ENCODE measurements at regions not wholly inside any gene's neighbourhood (a gene's known extent, or its start where the extent isn't known, plus 50 kb on each side); places are given as distances from the start of the nearest gene placed in this dataset.

- DNase-seq (ENCODE audit: low spot score in 2 of 2) = no peak
- H3K27me3 ChIP-seq (ENCODE audit: low read depth) = no peaks in the 10 kb centered on the region
- 0 out of 2 replicates have a peak, but pooled peaks cover 3% of the 10 kb centered on the region for H3K4me1 ChIP-seq
- no peaks in the 10 kb centered on the region for H3K36me3 ChIP-seq (replicated peaks)
- no peak overlapping the region for H3K4me3 ChIP-seq
- in situ Hi-C loops (cut with MboI; ENCODE audit: low sequenced_read_pairs) = no loop called here
- H3K9me3 ChIP-seq = no peaks in the 10 kb centered on the region
Observed at GRCh38 chr2:164052006-164052405, 316.2 kb upstream of the FIGN start.

DNA sequence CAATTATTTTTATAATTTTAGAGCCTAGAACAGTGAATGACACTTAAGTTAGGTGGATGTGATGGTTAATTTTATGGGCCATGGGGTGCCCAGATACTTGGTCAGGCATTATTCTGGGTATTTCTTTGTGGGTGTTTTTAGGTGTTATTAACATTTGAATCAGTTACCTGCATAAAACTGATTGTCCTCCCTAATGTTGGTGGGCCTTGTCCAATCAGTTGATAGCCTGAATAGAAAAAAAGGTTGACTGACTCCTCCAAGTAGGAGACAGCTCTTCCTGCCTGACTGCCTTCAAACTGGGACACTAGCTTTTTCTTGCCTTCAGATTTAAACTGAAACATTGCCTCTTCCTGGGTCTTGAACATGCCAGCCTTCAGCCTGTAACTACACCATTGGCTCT lies 312.9 kb upstream of the FIGN start:
- no peaks in the 10 kb centered on the region for H3K9me3 ChIP-seq
- no peaks in the 10 kb centered on the region for H3K36me3 ChIP-seq (replicated peaks)
- in situ Hi-C loops (cut with MboI; ENCODE audit: low sequenced_read_pairs) = no loop called here
- no peak for DNase-seq (ENCODE audit: low spot score in 2 of 2)
- H3K27me3 ChIP-seq (ENCODE audit: low read depth) = no peaks in the 10 kb centered on the region
- H3K4me1 ChIP-seq = no peaks in the 10 kb centered on the region
- no peak overlapping the region for H3K4me3 ChIP-seq

- in situ Hi-C loops (cut with MboI; ENCODE audit: low sequenced_read_pairs) = no loop called here
- H3K4me3 ChIP-seq = no peak overlapping the region
- DNase-seq (ENCODE audit: low spot score in 2 of 2) = no peak
- H3K9me3 ChIP-seq = no peaks in the 10 kb centered on the region
- H3K27me3 ChIP-seq (ENCODE audit: low read depth) = no peaks in the 10 kb centered on the region
- H3K4me1 ChIP-seq = no peaks in the 10 kb centered on the region
- H3K36me3 ChIP-seq (replicated peaks) = no peaks in the 10 kb centered on the region
Observed at GRCh38 chr2:164046040-164046439, 310.2 kb upstream of the FIGN start.

GRCh38 chr2:164044622-164045021 lies 308.8 kb upstream of the FIGN start:
- Histone ChIP-seq H3K36me3 (replicated peaks) (no peaks in the 10 kb centered on the region; the same call in 1 of the 2 replicates), H3K9me3 (no peaks in the 10 kb centered on the region), H3K27me3 (ENCODE audit: low read depth) (no peaks in the 10 kb centered on the region), H3K4me1 (peaks cover 2% of the 10 kb centered on the region), H3K4me3 (no peak overlapping the region)
- DNase-seq (ENCODE audit: low spot score in 2 of 2) = no peak
- in situ Hi-C loops (cut with MboI; ENCODE audit: low sequenced_read_pairs) = no loop called here

- no peaks in the 10 kb centered on the region for H3K9me3 ChIP-seq
- H3K4me1 ChIP-seq = peaks cover 10% of the 10 kb centered on the region
- in situ Hi-C loops (cut with MboI; ENCODE audit: low sequenced_read_pairs) = no loop called here
- DNase-seq (ENCODE audit: low spot score in 2 of 2) = peak in 1 of 2 experiments; percentile 27
- no peaks in the 10 kb centered on the region for H3K27me3 ChIP-seq (ENCODE audit: low read depth)
- no peak overlapping the region for H3K4me3 ChIP-seq
- no peaks in the 10 kb centered on the region; the same call in 1 of the 2 replicates for H3K36me3 ChIP-seq (replicated peaks)
Observed at GRCh38 chr2:164039270-164039669, 303.5 kb upstream of the FIGN start.

DNA sequence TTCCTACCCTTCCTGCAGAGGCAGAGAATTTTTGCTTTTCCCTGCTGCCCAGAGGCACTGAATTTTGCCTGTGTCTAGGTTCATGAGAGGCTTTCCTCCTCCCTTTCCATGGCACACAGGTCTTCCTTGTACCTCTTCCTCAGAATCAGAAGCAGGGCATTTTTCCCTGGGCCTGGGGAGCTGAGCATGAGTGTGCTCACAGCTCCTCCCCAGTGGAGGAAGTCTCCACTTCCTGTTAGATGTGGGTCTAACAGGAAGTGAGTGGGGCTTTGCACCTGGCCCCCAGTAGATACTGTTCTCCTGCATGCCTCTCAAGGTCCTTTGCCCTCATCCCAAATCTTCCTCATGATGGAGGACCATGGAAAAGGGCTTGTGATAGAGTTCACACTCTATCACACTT lies 297.2 kb upstream of the FIGN start:
- no peak overlapping the region for H3K4me3 ChIP-seq
- H3K4me1 ChIP-seq = peaks cover 14% of the 10 kb centered on the region
- H3K36me3 ChIP-seq (replicated peaks) = no peaks in the 10 kb centered on the region
- in situ Hi-C loops (cut with MboI; ENCODE audit: low sequenced_read_pairs) = no loop called here
- no peak for DNase-seq (ENCODE audit: low spot score in 2 of 2)
- H3K27me3 ChIP-seq (ENCODE audit: low read depth) = no peaks in the 10 kb centered on the region
- H3K9me3 ChIP-seq = no peaks in the 10 kb centered on the region

DNA sequence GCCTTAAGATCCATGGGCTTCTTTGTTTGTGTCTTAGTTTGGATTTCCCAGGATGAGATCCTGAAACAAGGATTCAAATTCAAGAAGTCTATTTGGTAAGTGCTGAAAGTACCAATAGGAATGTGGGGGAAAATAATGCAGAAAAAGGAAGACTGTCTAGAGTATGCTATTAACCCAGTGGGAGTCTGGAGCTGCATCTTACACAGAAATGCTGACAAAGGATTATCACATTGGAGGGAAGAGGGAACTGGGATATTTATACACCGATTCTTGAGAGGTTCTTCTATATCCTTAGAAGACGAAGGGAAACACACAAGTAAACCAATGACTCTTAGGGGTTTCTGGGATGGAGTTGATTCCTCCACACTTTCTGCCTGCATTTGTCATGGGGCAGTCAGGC lies 294.8 kb upstream of the FIGN start:
- no peaks in the 10 kb centered on the region for H3K36me3 ChIP-seq (replicated peaks)
- no peaks in the 10 kb centered on the region for H3K9me3 ChIP-seq
- H3K4me3 ChIP-seq = no peak overlapping the region
- H3K27me3 ChIP-seq (ENCODE audit: low read depth) = no peaks in the 10 kb centered on the region
- in situ Hi-C loops (cut with MboI; ENCODE audit: low sequenced_read_pairs) = no loop called here
- peaks cover 18% of the 10 kb centered on the region for H3K4me1 ChIP-seq
- no peak for DNase-seq (ENCODE audit: low spot score in 2 of 2)

DNA sequence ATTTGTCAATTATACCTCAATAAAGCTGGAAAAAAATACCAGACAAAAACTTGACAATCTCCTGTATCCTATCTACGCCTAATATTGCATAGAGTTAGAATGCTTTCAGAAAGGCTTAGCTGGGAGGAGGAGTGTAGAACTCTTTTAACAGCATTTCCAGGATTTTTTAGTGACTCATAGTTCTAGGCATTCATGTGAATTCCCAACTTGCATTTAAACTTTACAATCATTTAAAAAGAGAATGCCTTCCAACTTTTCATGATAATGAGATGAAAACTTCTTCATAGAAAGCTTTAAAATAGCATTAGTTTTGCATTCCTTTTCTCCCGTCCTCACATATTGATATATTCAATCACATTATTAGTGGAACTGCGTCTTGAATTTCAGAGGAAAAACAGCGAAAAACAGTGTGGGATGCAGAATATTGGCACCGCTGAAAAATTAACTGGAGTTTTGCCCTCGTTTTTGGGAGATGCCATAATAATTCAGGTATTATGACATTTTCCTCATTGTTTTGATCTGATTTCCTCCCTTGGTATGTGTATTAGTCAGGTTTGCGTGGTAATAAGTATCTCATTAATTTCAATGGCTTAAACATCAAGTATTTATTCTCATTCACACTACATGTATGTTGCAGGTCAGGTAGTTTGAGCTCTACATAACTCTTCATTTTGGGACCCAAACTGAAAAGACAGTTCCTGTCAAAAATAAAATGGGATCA lies 293.2 kb upstream of the FIGN start:
- in situ Hi-C loops (cut with MboI; ENCODE audit: low sequenced_read_pairs) = no loop called here
- Histone ChIP-seq H3K9me3 (no peaks in the 10 kb centered on the region), H3K27me3 (ENCODE audit: low read depth) (no peaks in the 10 kb centered on the region)

DNA sequence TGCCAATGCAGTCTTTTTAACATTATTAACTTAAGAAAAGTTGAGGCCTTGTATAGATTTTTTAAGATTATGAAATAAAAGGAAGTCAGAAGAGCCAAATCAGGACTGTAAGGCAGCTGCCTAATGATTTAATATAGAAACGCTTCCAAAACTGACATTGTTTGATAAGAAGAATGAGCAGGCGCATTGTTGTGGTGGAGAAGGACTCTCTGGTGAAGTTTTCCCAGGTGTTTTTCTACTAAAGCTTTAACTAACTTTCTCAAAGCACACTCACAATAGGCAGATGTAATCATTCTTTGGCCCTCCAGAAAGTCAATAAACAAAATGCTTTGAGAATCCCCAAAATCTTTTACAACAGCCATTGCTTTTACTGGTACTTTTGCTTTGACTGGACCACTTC lies 288.6 kb upstream of the FIGN start:
- H3K27me3 ChIP-seq (ENCODE audit: low read depth) = no peaks in the 10 kb centered on the region
- no peak for DNase-seq (ENCODE audit: low spot score in 2 of 2)
- no peak overlapping the region for H3K4me3 ChIP-seq
- H3K9me3 ChIP-seq = no peaks in the 10 kb centered on the region
- in situ Hi-C loops (cut with MboI; ENCODE audit: low sequenced_read_pairs) = no loop called here
- H3K36me3 ChIP-seq (replicated peaks) = no peaks in the 10 kb centered on the region
- peaks cover 16% of the 10 kb centered on the region for H3K4me1 ChIP-seq

More for the DNA sequence above, 293.2 kb upstream of the FIGN start:
- Histone ChIP-seq H3K36me3 (replicated peaks) (no peaks in the 10 kb centered on the region), H3K4me1 (peaks cover 18% of the 10 kb centered on the region), H3K4me3 (no peak overlapping the region)
- DNase-seq (ENCODE audit: low spot score in 2 of 2) = peak in 1 of 2 experiments; percentile 91

- Histone ChIP-seq H3K4me3 (no peak overlapping the region), H3K4me1 (peaks cover 11% of the 10 kb centered on the region), H3K27me3 (ENCODE audit: low read depth) (no peaks in the 10 kb centered on the region), H3K36me3 (replicated peaks) (no peaks in the 10 kb centered on the region), H3K9me3 (no peaks in the 10 kb centered on the region)
- no peak for DNase-seq (ENCODE audit: low spot score in 2 of 2)
- in situ Hi-C loops (cut with MboI; ENCODE audit: low sequenced_read_pairs) = no loop called here
Observed at GRCh38 chr2:164023896-164024295, 288.1 kb upstream of the FIGN start.

- Histone ChIP-seq H3K4me3 (no peak overlapping the region), H3K27me3 (ENCODE audit: low read depth) (no peaks in the 10 kb centered on the region), H3K36me3 (replicated peaks) (no peaks in the 10 kb centered on the region), H3K4me1 (peaks cover 38% of the 10 kb centered on the region), H3K9me3 (no peaks in the 10 kb centered on the region)
- in situ Hi-C loops (cut with MboI; ENCODE audit: low sequenced_read_pairs) = no loop called here
- DNase-seq (ENCODE audit: low spot score in 2 of 2) = peak in 1 of 2 experiments; percentile 26
Observed at GRCh38 chr2:164015328-164016123, 279.7 kb upstream of the FIGN start.

DNA sequence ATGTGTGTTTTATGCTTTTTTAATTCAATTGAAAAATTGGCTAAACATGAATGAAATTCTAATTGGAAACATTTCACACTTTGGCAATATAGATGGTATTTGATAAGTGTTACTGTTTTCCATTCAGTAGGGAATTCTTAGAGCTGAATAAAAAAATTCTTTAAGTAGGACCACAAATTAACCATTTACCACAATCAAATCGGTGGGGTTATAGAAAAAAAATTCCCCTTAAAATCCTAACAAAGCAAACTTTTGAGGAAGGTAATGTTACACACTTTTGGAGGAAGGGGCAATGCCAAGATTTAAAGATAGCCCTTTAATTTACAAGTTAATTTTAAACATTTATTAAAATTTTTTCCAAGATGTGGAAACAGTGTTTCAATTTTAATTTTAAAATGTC lies 279.0 kb upstream of the FIGN start:
- H3K4me1 ChIP-seq = peaks cover 41% of the 10 kb centered on the region
- H3K27me3 ChIP-seq (ENCODE audit: low read depth) = no peaks in the 10 kb centered on the region
- H3K36me3 ChIP-seq (replicated peaks) = no peaks in the 10 kb centered on the region
- in situ Hi-C loops (cut with MboI; ENCODE audit: low sequenced_read_pairs) = no loop called here
- no peak overlapping the region for H3K4me3 ChIP-seq
- no peaks in the 10 kb centered on the region for H3K9me3 ChIP-seq
- no peak for DNase-seq (ENCODE audit: low spot score in 2 of 2)

DNA sequence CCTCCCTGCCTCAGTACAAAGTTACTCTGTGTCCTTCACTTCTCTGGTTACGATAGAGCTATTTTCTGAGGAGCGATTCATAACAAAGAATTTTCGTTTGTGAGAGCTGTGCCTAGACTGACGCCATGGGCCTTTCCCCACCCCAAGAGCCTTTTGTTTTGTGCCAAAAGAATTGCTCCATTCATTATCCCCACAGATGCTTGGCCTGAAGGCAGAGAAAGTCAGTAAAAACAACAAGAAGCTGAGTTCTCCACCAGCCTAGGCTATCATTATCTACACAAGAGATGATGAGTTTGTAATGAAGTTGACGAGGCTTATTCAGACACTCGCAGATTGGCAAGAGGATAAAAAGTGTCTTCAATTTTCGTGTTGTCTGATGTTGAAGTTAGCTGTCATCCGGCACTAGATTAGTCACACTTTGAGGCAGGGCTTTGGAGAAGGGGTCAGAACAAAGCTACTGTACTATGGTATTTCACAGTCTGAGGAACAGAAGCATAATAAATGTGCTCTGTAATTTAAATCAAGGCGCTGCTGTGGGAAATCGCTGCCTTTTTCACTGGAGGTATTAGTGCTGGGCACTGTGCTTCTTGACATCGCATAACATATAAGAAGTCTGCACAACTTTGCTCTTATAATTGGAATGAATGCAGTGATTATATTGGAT lies 278.4 kb upstream of the FIGN start:
- in situ Hi-C loops (cut with MboI; ENCODE audit: low sequenced_read_pairs) = no loop called here
- peak; percentile 75 to 94 for DNase-seq (ENCODE audit: low spot score in 2 of 2)

GRCh38 chr2:164012581-164012980 lies 276.8 kb upstream of the FIGN start:
- in situ Hi-C loops (cut with MboI; ENCODE audit: low sequenced_read_pairs) = no loop called here
- H3K27me3 ChIP-seq (ENCODE audit: low read depth) = no peaks in the 10 kb centered on the region
- no peak for DNase-seq (ENCODE audit: low spot score in 2 of 2)
- H3K4me3 ChIP-seq = no peak overlapping the region
- H3K36me3 ChIP-seq (replicated peaks) = no peaks in the 10 kb centered on the region
- peaks cover 41% of the 10 kb centered on the region for H3K4me1 ChIP-seq
- no peaks in the 10 kb centered on the region for H3K9me3 ChIP-seq

More for the DNA sequence above, 278.4 kb upstream of the FIGN start:
- Histone ChIP-seq H3K4me1 (peaks cover 41% of the 10 kb centered on the region), H3K36me3 (replicated peaks) (no peaks in the 10 kb centered on the region), H3K9me3 (no peaks in the 10 kb centered on the region), H3K4me3 (no peak overlapping the region), H3K27me3 (ENCODE audit: low read depth) (no peaks in the 10 kb centered on the region)
